Urinary bladder (tissue), 3 donors: ENCODE measurements at regions not wholly inside any gene's neighbourhood (a gene's known extent, or its start where the extent isn't known, plus 50 kb on each side); places are given as distances from the start of the nearest gene placed in this dataset.

Experiments
- DNase-seq: peaks from one replicate; pipeline ENCODE4 v3.0.0-alpha.2; 2015; ENCODE audit errors: extremely low spot score
- H3K27ac ChIP-seq: one replicate; pipeline ENCODE4 v1.5.1; 2013; ENCODE audit warnings: low read depth, mild to moderate bottlenecking, moderate library complexity
- H3K36me3 ChIP-seq: one replicate; pipeline ENCODE4 v1.6.1; 2013; ENCODE audit warnings: mild to moderate bottlenecking, moderate library complexity; ENCODE audit not compliant: insufficient read depth
- H3K4me1 ChIP-seq: one replicate; pipeline ENCODE4 v1.6.1; 2013; ENCODE audit warnings: mild to moderate bottlenecking, moderate library complexity; ENCODE audit not compliant: insufficient read depth
- H3K4me3 ChIP-seq: one replicate; pipeline ENCODE4 v1.5.1; 2013; ENCODE audit warnings: low read depth, low read length
- WGBS: extraction: QIAGEN DNeasy Blood & Tissue Kit; methylation state at CpG from one replicate; pipeline ENCODE4 v1.1.7; 2013; 5-methylcytosine and 5-hydroxymethylcytosine counted together
- donor health status: healthy with polysubstance abuse.
- donor health status: healthy.

DNA sequence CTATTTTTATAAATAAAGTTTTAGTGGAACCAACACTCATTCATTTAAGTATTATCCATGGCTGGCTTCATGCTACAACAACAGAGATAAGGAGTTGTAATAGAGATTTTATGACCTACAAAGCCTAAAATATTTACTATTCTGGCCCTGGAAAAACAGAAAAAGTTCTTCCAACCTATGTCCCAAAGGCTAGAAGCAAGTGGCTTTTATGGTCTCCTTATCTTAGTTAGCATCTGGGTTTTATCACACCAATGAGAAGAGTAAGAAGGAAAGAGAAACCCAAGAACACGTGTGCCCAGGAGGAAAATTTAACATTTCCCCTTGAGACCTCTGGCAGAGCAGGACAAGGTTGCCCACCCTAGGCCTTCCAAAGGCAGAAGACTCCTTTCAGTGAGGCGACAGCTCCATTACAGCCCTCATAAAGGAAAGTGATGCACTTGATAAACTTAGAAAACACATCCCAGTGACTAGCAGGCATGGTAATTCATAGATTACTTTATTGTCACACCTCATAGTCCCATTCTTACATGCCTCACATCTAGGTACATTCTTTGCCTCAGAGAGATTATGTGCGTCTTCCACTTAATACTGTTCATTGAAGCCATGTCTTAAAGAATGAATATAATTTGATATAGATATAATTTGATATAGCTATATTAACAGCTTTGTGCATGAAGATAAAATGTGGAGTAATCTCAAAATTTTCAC, 113.2 kb upstream of the ACP3 start:
- WGBS: 50% methylated on average over 3 of the region's 3 CpGs
- H3K4me3 ChIP-seq: no peak overlapping the region
- H3K36me3 ChIP-seq: no peaks in the 10 kb centered on the region
- no peak for DNase-seq
- no peak overlapping the region for H3K27ac ChIP-seq
- H3K4me1 ChIP-seq: no peaks in the 10 kb centered on the region

DNA sequence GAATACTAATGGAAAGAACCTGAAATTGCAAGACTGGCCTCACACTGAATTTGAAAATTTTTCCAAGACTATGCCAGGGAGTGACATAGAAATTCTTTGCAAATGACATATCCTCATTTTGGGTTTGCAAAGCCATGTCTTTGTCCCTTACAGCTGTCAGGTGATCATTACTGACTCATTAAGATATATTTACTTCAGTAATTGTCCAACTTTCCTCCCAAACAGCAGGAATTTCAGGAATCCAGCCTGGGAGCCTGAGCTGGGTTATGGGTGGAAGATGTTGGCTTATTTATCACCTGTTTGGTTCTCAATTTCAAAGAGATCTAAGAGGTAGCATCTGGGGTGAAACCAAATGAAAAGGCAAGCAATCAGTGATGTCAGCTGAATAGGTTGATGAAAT, 111.6 kb upstream of the ACP3 start:
- Histone ChIP-seq H3K27ac (no peak overlapping the region), H3K4me1 (no peaks in the 10 kb centered on the region), H3K4me3 (no peak overlapping the region), H3K36me3 (no peaks in the 10 kb centered on the region)
- no peak for DNase-seq

DNA sequence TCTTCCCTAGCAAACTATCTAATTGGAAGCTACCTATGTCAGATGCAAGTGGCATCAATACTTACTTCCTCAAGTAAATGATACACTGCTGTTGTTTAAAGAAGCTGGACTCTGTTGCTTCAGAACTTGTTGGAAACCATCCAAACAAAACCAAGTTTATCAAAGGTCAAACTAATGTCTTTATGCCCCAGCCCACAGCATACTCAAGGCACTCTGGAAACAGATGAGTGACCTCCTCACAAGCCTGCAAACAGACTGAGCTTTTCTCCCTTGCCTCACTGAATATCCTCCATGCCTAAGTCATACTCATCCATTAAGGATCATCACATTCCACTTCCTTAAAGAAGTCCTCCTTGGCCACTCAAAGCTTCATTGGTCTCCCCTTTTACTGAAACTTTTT, 107.4 kb upstream of the ACP3 start:
- Histone ChIP-seq H3K4me3 (no peak overlapping the region), H3K27ac (no peak overlapping the region), H3K36me3 (no peaks in the 10 kb centered on the region), H3K4me1 (no peaks in the 10 kb centered on the region)
- DNase-seq: no peak

- WGBS: 48% methylated on average over 9 of the region's 9 CpGs
- DNase-seq: no peak
- no peak overlapping the region for H3K4me3 ChIP-seq
- no peak overlapping the region for H3K27ac ChIP-seq
- H3K36me3 ChIP-seq: no peaks in the 10 kb centered on the region
- H3K4me1 ChIP-seq: no peaks in the 10 kb centered on the region
Measured at GRCh38 chr3:132210476-132211346, 106.5 kb upstream of the ACP3 start.

DNA sequence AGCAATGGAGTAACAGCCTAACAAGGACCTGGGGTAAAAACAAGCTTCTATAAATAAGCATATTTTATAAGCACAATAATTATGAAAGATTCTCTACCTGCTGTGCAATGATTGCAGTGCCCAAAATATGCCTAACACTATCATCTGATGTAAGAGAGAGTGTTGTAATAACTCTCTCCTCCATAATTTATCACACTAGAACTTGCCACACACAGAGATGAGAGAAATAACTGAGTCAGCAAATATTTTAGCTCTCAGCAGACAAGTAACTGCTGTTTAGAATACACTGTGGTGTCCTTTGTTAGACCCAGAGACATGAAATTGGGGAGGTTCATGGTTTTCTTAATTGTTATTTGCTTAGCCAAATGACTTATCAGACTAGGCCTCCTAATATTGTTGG, 105.3 kb upstream of the ACP3 start:
- H3K4me3 ChIP-seq: no peak overlapping the region
- no peak overlapping the region for H3K27ac ChIP-seq
- DNase-seq: no peak
- no peaks in the 10 kb centered on the region for H3K36me3 ChIP-seq
- H3K4me1 ChIP-seq: no peaks in the 10 kb centered on the region

DNA sequence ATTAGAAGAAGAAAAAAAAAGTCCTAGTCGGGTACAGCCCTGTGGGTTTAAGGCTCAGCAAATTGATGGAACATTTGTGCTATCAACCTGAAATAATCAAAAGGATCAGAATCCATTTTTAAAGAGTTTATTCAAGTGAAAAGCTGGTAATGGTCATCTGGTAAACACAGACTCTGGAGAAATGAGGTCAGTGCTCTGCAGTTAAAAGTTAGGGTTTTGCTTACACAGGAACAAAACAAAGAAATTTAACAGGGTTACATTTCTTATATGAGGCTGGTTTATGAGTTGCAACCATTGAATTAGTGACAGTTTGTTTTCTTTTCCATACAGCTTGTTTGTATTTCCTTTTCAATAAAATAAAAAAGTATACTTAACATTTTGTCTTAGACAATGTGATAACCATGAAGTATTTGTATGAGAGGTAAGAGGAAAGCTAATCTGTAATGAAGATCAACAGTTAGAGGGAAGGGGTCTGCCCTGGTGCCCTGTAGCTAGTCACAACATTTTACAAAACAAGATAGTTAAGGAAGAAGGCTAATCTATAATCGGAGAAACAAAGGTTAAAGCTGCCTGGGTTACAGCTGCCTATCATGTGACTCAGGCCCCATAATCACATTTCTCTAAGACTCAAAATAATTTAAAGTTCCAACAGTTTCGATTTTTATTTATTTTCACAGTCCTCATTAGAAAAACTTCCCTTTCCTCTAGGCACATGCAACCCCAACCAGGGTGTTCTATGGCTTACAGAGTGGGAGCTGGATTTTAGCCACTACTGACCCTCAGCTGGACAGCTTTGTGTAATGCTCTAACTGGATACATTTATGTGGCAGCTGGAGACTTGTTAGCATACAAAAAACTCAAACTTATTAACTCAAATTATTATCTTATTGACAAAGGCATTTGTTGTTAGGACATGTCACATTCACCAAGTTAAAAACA, 98.1 kb upstream of the ACP3 start:
- WGBS: 22% methylated on average over 3 of the region's 3 CpGs

GRCh38 chr3:132220986-132221385, 96.2 kb upstream of the ACP3 start:
- no peak overlapping the region for H3K27ac ChIP-seq
- 64% methylated on average over 4 of the region's 4 CpGs for WGBS
- no peaks in the 10 kb centered on the region for H3K36me3 ChIP-seq
- peaks cover 2% of the 10 kb centered on the region for H3K4me1 ChIP-seq
- no peak for DNase-seq
- no peak overlapping the region for H3K4me3 ChIP-seq

More for the DNA sequence above, 98.1 kb upstream of the ACP3 start:
- no peak overlapping the region for H3K4me3 ChIP-seq
- H3K27ac ChIP-seq: no peak overlapping the region
- H3K4me1 ChIP-seq: peaks cover 2% of the 10 kb centered on the region
- no peak for DNase-seq
- no peaks in the 10 kb centered on the region for H3K36me3 ChIP-seq

GRCh38 chr3:132222868-132223538, 94.2 kb upstream of the ACP3 start:
- Histone ChIP-seq H3K27ac (no peak overlapping the region), H3K4me1 (peaks cover 2% of the 10 kb centered on the region), H3K4me3 (no peak overlapping the region), H3K36me3 (no peaks in the 10 kb centered on the region)
- WGBS: 56% methylated on average over 6 of the region's 6 CpGs
- no peak for DNase-seq

GRCh38 chr3:132225664-132226063, 91.5 kb upstream of the ACP3 start:
- no peak overlapping the region for H3K27ac ChIP-seq

DNA sequence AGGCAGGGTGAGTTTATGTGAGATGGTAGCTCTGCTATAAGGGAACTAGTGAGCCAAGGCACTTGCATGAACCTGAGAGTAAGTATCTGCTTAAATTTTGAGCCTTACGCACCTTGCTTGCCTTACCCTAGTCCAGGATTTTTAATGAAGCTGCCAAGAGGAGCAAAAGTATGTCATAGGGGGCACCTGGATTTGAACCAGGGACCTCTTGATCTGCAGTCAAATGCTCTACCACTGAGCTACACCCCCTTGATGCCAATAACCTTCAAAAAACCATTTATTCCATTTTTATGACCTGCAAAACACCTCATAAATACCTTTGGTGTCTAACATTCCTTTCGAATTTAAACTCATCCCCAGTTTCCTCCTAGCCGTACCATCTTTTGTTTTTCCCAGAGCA, 88.3 kb upstream of the ACP3 start:
- no peak overlapping the region for H3K4me3 ChIP-seq
- H3K4me1 ChIP-seq: no peaks in the 10 kb centered on the region
- H3K27ac ChIP-seq: no peak overlapping the region
- no peak for DNase-seq
- WGBS: 61% methylated on average over 3 of the region's 3 CpGs
- H3K36me3 ChIP-seq: no peaks in the 10 kb centered on the region

More at GRCh38 chr3:132225664-132226063, 91.5 kb upstream of the ACP3 start:
- peak; percentile 58 for DNase-seq
- Histone ChIP-seq H3K36me3 (no peaks in the 10 kb centered on the region), H3K4me1 (peaks cover 2% of the 10 kb centered on the region), H3K4me3 (no peak overlapping the region)
- 72% methylated on average over 2 of the region's 2 CpGs for WGBS

- 84% methylated on average over 2 of the region's 2 CpGs for WGBS
- DNase-seq: no peak
- Histone ChIP-seq H3K4me1 (no peaks in the 10 kb centered on the region), H3K27ac (no peak overlapping the region), H3K4me3 (no peak overlapping the region), H3K36me3 (no peaks in the 10 kb centered on the region)
Measured at GRCh38 chr3:132229641-132230040, 87.6 kb upstream of the ACP3 start.

- no peak overlapping the region for H3K27ac ChIP-seq
- DNase-seq: no peak
- no peaks in the 10 kb centered on the region for H3K4me1 ChIP-seq
- 87% methylated on average over 8 of the region's 8 CpGs for WGBS
- no peak overlapping the region for H3K4me3 ChIP-seq
- no peaks in the 10 kb centered on the region for H3K36me3 ChIP-seq
Measured at GRCh38 chr3:132230156-132231000, 86.8 kb upstream of the ACP3 start.
